Mesothelial cell of epicardium (in vitro differentiated cells): ENCODE measurements at regions not wholly inside any gene's neighbourhood (a gene's known extent, or its start where the extent isn't known, plus 50 kb on each side); places are given as distances from the start of the nearest gene placed in this dataset.

Experiments used
- DNase-seq, 2 experiments: peaks; one replicate each; pipeline ENCODE4 v3.0.0; 2021; ENCODE audit warnings: low spot score in 2 of 2; ENCODE audit not compliant: unreplicated experiment in 2 of 2
- H3K27ac Mint-ChIP-seq: 2 replicates; pipeline ENCODE4 v1.8.0; 2021; ENCODE audit warnings: mixed read lengths
- H3K27me3 Mint-ChIP-seq: 2 replicates; pipeline ENCODE4 v1.8.0; 2021; ENCODE audit warnings: low read depth, mixed read lengths
- H3K36me3 Mint-ChIP-seq: 2 replicates; pipeline ENCODE4 v1.8.0; 2021; ENCODE audit warnings: mixed read lengths
- H3K4me1 Mint-ChIP-seq: 2 replicates; pipeline ENCODE4 v1.8.0; 2021; ENCODE audit warnings: mixed read lengths
- H3K4me3 Mint-ChIP-seq: 2 replicates; pipeline ENCODE4 v1.8.0; 2021; ENCODE audit warnings: mild to moderate bottlenecking, moderate library complexity, mixed read lengths
- H3K9me3 Mint-ChIP-seq: 2 replicates; pipeline ENCODE4 v1.8.0; 2021; ENCODE audit warnings: mixed read lengths
- TF ChIP-seq, protein P1 (sequence below): fragments of 200-600 bp; sonication (generic); IDR thresholded peaks from one replicate; pipeline ENCODE4 v1.5.0; 2021; ENCODE audit warnings: antibody characterized with exemption; ENCODE audit not compliant: unreplicated experiment

DNA sequence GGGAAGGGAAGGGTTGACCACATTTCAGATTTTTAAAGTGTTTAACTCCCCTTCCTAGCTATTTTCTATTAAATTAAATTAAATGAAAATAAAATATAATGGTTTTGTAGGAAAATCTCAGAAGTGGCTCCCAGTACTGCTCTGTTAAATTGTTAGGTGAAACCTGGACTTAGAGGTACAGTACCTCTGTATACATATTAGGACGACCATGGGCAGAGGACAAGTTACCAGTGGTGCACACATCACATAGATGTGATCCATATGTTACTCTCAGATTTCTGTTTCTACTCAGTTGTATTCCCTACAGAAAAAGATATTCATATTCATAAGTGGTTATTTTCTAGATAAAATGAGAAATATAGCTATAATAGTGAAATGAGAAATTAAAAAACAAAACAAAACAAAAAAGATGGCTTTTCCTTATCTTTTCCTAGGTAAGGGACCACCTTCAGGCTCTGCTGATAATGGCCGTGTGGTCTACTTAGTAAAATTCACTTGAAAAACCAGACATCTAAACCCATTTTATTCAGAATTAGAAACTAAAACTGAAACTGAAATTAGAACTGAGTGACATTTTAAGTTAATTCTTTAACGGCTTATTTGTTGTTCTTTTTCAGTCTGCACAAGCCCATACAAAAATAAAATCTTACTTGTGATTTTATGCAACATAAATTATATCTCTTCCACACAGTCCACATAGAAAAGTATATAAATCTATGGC is 832.5 kb upstream of the CHAC2 start:
- TF ChIP-seq, protein P1, sequence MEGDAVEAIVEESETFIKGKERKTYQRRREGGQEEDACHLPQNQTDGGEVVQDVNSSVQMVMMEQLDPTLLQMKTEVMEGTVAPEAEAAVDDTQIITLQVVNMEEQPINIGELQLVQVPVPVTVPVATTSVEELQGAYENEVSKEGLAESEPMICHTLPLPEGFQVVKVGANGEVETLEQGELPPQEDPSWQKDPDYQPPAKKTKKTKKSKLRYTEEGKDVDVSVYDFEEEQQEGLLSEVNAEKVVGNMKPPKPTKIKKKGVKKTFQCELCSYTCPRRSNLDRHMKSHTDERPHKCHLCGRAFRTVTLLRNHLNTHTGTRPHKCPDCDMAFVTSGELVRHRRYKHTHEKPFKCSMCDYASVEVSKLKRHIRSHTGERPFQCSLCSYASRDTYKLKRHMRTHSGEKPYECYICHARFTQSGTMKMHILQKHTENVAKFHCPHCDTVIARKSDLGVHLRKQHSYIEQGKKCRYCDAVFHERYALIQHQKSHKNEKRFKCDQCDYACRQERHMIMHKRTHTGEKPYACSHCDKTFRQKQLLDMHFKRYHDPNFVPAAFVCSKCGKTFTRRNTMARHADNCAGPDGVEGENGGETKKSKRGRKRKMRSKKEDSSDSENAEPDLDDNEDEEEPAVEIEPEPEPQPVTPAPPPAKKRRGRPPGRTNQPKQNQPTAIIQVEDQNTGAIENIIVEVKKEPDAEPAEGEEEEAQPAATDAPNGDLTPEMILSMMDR, result no peak
- Mint-ChIP-seq H3K4me3 (no peak overlapping the region), H3K36me3 (peaks cover 5% of the 10 kb centered on the region)

DNA sequence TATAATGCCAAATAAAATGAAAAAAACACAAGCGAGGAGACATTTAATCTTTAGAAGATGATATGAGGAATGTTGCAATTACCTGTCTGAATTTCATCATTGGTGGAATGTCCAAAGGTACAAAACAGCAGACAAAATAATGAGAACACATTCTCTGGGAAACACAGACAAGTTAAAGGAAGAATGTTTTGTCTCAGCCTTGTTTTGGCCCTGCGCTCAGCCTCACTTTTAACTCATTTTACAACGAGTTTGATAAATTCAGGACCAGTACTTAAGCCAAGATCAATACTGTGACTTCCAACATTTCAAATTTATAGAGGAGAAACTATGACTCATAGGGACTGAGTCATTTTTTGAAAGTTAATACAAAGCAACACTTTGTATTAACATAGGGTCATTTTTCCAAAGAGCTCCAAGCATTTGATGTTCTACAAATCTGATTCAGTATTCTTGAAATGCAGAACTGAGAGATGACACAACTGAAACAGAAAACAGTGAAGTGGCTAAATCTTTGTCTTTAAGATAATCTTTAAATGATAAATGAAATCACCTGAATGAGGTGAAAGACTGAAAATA is 833.2 kb upstream of the CHAC2 start:
- H3K9me3 Mint-ChIP-seq, result peaks cover 12% of the 10 kb centered on the region
- no peaks in the 10 kb centered on the region for H3K27me3 Mint-ChIP-seq
- H3K27ac Mint-ChIP-seq, result peak overlapping the region; percentile 87
- TF ChIP-seq, protein P1, result no peak
- H3K36me3 Mint-ChIP-seq, result peaks cover 5% of the 10 kb centered on the region
- H3K4me3 Mint-ChIP-seq, result no peak overlapping the region
- H3K4me1 Mint-ChIP-seq, result peaks cover 13% of the 10 kb centered on the region
- no peak for DNase-seq

More for the DNA sequence above, 832.5 kb upstream of the CHAC2 start:
- Mint-ChIP-seq H3K4me1 (peaks cover 13% of the 10 kb centered on the region), H3K27ac (no peak overlapping the region), H3K9me3 (peaks cover 7% of the 10 kb centered on the region), H3K27me3 (no peaks in the 10 kb centered on the region)
- DNase-seq, result no peak

DNA sequence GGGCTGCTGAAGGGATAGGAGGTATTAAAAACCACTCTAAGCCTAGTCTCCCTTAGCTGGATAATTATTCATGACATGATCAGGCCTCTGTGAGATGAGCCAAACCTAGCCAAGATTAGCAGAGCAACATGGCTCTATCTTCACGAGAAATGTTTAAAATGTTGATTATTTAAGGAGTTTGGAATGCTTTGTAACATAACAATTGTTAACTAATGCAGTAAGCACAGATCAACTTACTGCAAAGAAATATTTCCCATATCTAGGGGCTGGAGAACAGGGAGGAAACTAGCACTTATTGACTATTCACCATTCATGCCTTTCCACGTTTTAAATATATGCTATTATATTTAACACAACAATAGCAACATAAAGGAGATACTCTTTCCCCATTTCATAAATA is 833.7 kb upstream of the CHAC2 start:
- no peaks in the 10 kb centered on the region for H3K27me3 Mint-ChIP-seq
- H3K4me1 Mint-ChIP-seq, result peaks cover 13% of the 10 kb centered on the region
- peak overlapping the region; percentile 87 for H3K27ac Mint-ChIP-seq
- H3K36me3 Mint-ChIP-seq, result peaks cover 5% of the 10 kb centered on the region
- TF ChIP-seq, protein P1, result no peak
- H3K4me3 Mint-ChIP-seq, result no peak overlapping the region
- H3K9me3 Mint-ChIP-seq, result peaks cover 17% of the 10 kb centered on the region
- DNase-seq, result no peak

DNA sequence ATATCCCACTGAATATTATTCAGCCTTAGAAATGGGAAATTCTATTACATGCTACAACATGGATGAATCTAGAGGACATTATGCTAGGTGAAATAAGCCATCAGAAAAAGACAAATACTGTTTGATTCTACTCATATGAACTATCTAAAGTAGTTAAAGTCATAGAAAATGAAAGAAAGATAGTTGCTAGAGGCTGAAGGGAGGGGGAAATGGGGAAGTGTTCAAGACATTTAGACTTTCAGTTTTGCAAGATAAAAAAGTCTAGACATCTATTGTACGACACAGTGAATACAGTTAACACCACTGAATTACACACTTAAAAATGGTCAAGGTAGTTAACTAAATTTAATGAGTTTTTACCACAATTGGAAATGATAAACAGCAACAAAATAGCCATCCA is 835.9 kb upstream of the CHAC2 start:
- TF ChIP-seq, protein P1, result no peak
- H3K27ac Mint-ChIP-seq, result no peak overlapping the region
- peaks cover 7% of the 10 kb centered on the region for H3K36me3 Mint-ChIP-seq
- DNase-seq, result no peak
- no peak overlapping the region for H3K4me3 Mint-ChIP-seq
- peaks cover 13% of the 10 kb centered on the region for H3K4me1 Mint-ChIP-seq
- no peaks in the 10 kb centered on the region for H3K27me3 Mint-ChIP-seq
- H3K9me3 Mint-ChIP-seq, result peaks cover 29% of the 10 kb centered on the region

DNA sequence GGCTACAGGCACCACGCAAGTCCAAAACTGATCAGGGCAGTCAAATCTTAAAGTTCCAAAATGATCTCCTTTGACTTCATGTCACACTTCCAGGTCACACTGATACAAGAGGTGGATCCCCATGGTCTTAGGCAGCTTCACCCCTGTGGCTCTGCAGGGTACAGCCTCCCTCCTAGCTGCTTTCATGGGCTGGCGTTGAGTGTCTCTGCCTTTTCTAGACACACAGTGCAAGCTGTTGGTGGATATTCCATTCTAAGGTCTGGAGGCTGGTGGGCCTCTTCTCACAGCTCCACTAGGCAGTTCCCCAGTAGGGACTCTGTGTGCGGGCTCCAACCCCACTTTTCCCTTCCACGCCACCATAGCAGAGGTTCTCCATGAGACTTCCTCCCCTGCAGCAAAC is 838.2 kb upstream of the CHAC2 start:
- Mint-ChIP-seq H3K4me1 (peaks cover 10% of the 10 kb centered on the region), H3K27ac (no peak overlapping the region), H3K27me3 (no peaks in the 10 kb centered on the region), H3K4me3 (no peak overlapping the region), H3K9me3 (peaks cover 32% of the 10 kb centered on the region), H3K36me3 (peaks cover 7% of the 10 kb centered on the region)
- DNase-seq, result no peak
- TF ChIP-seq, protein P1, result no peak
